ENCODE measurements at regions not wholly inside any gene's neighbourhood (a gene's known extent, or its start where the extent isn't known, plus 50 kb on each side); places are given as distances from the start of the nearest gene placed in this dataset.

- in situ Hi-C loops (cut with MboI; ENCODE audit: low pct_unique_long_range_greater_than_20kb, low sequenced_read_pairs): no loop called here
Observed at GRCh38 chr10:118115701-118116100, 69.0 kb upstream of the RAB11FIP2 start.

DNA sequence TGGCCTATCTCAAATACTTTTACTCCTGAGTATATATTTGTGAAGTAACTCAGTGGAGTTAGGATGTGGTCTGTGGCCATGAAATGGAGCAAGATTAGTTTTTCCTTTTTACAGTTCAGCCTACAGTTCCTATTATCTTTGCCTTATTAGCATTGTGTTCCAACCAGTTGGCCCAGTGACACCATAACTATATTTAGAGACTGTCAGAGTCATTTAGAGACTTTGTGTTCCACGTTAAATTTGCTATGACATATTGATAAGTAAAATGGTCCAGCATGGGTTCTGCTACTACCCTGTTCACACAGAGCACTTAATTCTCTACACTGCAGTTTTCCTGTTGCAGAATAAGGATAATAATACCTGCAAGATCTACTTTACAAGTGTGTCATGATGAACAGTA lies 68.3 kb upstream of the RAB11FIP2 start:
- DNase-seq: no peak
- in situ Hi-C loops (cut with MboI; ENCODE audit: low pct_unique_long_range_greater_than_20kb, low sequenced_read_pairs): no loop called here

More at GRCh38 chr10:118115701-118116100, 69.0 kb upstream of the RAB11FIP2 start:
- no peak for DNase-seq

GRCh38 chr10:118112543-118113125 lies 65.9 kb upstream of the RAB11FIP2 start:
- in situ Hi-C loops (cut with MboI; ENCODE audit: low pct_unique_long_range_greater_than_20kb, low sequenced_read_pairs): no loop called here
- DNase-seq: no peak

DNA sequence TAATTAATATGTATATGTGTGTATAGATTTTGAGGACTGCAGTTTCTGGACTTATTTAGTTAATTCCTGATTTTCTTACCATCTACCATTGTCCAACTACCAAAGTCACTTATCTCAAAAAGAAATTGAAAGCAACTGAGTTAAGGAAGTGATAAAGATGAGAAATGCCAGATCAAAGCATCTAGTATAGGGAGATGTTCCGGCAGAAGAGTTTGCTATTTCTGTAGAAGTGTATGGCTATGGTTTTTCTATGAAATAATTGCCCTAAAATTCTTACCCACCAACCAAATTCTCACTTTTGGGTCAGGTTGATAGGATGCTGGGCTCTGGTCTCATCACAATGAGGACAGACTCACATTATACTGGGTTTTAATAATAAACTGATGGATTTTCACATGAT lies 64.0 kb upstream of the RAB11FIP2 start:
- no peak for DNase-seq
- in situ Hi-C loops (cut with MboI; ENCODE audit: low pct_unique_long_range_greater_than_20kb, low sequenced_read_pairs): no loop called here

- DNase-seq: no peak
- in situ Hi-C loops (cut with MboI; ENCODE audit: low pct_unique_long_range_greater_than_20kb, low sequenced_read_pairs): no loop called here
Observed at GRCh38 chr10:118108194-118109026, 61.7 kb upstream of the RAB11FIP2 start.

DNA sequence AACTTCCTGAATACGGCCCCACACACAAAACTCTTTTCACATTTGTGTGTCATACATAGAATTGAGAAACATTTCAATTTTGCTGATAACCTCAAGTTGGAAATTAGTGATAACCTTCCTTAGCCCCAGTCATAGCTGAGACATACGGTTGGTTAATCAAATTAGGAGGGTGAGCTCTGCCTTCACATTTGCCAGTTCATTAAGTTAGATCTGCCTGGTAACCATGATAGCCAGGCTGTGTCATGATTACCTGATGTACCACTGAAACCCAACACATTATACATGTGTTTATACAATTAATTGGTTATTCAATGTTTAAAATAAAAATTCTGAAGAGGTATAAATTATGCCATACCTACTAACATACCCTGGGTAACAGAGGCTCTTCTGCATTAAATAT lies 60.8 kb upstream of the RAB11FIP2 start:
- DNase-seq: no peak
- in situ Hi-C loops (cut with MboI; ENCODE audit: low pct_unique_long_range_greater_than_20kb, low sequenced_read_pairs): no loop called here

DNA sequence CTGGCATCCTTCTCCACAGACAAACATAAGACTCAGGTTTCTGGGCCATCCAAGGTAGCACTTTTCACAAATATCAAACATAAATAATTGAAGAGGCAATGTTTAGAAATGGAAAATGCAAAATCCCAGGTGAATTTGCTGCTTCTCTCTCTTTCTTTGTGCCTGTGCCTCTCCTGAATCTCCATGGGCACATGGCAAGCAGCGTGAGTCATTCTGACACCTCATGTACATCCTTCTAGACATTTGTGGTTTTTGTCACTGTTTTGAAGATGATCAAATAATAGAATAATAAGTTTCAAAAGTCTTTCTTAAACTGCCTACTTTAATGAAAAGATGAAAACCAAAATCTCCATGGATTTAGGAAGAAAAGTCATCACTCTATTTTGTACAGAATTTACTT lies 60.3 kb upstream of the RAB11FIP2 start:
- in situ Hi-C loops (cut with MboI; ENCODE audit: low pct_unique_long_range_greater_than_20kb, low sequenced_read_pairs): no loop called here
- no peak for DNase-seq

GRCh38 chr10:118106426-118106825 lies 59.7 kb upstream of the RAB11FIP2 start:
- DNase-seq: peak; percentile 35
- in situ Hi-C loops (cut with MboI; ENCODE audit: low pct_unique_long_range_greater_than_20kb, low sequenced_read_pairs): no loop called here

DNA sequence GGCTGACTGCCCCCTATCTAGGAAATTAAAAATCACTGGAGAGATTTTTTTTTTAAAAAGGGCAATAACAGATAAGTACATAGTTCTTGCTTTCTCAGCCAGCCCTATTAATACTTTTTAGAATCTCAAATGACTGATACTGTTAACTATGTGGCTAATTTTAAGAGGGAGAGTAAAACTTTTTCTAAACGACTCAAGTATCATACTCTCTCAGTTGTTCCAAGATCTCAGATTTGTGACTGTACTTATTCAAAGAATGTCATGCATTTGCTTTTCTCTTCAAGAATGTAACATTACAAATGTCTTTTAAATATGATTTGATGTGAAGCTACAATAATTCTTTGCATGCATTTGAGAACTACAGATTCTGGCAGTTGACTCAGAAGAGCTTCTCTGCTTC lies 55.4 kb upstream of the RAB11FIP2 start:
- in situ Hi-C loops (cut with MboI; ENCODE audit: low pct_unique_long_range_greater_than_20kb, low sequenced_read_pairs): no loop called here
- no peak for DNase-seq

GRCh38 chr10:118101501-118101900 lies 54.8 kb upstream of the RAB11FIP2 start:
- in situ Hi-C loops (cut with MboI; ENCODE audit: low pct_unique_long_range_greater_than_20kb, low sequenced_read_pairs): no loop called here
- DNase-seq: no peak

Measured in KBM-7 (cell line).